GM21528 (cell line): ENCODE measurements at regions not wholly inside any gene's neighbourhood (a gene's known extent, or its start where the extent isn't known, plus 50 kb on each side); places are given as distances from the start of the nearest gene placed in this dataset.
"Not testable (repeated sequence)": the region's sequence is repeated elsewhere in the genome, so short reads cannot be mapped to it uniquely, and the experiment has no call there.

Source experiments
- ATAC-seq: cut with Tn5 transposase; IDR thresholded peaks from one replicate; pipeline ENCODE4 v1.9.1; 2021; ENCODE audit warnings: mild to moderate bottlenecking, moderate library complexity; ENCODE audit not compliant: unreplicated experiment, low FRiP score

DNA sequence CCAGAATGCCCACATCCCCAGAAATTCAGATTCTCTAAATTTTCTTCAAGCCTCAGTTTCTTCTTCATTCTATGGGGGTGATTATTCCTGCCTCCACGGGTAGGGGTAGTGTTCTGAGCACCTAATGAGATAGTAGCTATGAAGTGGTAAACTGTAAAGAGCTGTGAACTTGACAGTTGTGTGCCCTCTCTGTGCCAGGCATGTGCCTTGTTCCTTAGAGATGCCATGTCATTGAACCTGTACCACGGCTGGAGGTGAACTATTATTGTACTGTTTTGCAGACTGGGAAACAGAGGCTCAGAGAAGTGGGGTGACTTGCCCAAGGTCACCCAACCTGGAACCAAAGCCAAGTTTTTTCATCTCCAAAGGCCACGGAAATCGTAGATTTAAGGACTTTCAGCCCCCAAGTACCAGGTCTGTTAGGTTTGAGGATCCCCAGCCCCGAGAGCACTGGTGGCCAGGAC lies 67.7 kb upstream of the SIRPA start:
- ATAC-seq: no peak

GRCh38 chr20:1825938-1826445 lies 69.2 kb upstream of the SIRPA start:
- ATAC-seq: no peak

DNA sequence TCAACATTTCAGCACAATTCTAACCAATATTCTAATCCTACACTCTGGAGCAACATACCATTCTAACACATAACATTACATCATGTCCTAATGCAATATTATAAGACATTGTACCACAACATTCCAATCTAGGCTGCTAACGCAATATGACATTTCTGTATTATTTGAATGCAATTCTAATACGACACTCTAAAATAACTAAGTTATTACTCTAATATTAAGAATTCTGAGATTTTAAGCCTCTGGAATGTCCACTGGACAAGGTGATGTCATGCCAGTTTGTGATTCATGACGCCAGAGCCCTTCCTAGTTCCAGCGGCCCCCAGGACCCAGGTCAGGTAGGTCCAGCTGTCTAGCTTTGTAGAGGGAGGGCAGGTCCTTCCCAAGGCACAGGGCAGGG lies 69.7 kb upstream of the SIRPA start:
- ATAC-seq: no peak

- ATAC-seq: no peak
These were observed 70.4 kb upstream of the SIRPA start for GRCh38 chr20:1824834-1825233.

DNA sequence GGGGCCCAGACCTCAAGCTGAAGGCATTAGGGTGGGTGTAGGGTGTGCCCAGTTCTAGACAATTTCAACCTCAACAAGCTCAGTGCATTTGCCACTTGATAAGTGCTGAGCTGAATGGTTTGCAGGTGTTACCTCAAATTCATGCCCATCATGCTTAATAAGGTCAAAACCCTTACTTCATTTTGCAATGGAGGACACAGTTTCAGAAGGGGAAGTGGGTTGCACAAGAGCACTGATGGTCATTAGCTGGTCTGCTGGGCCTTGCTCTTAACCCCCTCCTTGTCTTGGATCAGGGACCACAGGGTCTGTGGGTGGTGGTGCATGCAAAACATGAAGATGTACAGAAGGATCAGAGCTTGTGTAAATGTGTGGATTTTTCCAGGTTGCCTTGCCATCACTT lies 71.0 kb upstream of the SIRPA start:
- no peak for ATAC-seq

DNA sequence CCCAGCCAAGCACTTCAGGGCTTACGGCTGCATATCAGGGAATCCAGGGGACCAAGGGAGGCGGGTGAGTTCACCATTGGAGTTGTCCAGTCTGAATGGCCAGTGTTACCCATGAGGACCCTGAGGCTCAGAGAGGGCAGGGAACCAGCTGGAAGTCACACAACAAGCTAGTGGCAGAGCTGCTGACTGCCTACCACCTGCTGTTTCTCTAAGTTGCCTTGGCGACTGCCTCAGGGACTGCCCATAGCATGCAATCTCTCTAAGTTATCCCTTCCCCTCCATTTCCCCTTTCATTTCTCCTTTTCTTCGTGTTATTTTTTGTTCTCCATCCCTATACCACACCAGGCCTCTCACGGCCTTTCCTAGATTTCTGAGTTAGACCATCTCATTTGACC lies 71.8 kb upstream of the SIRPA start:
- no peak for ATAC-seq

- ATAC-seq: no peak
These were observed 72.4 kb upstream of the SIRPA start for GRCh38 chr20:1822564-1823449.

DNA sequence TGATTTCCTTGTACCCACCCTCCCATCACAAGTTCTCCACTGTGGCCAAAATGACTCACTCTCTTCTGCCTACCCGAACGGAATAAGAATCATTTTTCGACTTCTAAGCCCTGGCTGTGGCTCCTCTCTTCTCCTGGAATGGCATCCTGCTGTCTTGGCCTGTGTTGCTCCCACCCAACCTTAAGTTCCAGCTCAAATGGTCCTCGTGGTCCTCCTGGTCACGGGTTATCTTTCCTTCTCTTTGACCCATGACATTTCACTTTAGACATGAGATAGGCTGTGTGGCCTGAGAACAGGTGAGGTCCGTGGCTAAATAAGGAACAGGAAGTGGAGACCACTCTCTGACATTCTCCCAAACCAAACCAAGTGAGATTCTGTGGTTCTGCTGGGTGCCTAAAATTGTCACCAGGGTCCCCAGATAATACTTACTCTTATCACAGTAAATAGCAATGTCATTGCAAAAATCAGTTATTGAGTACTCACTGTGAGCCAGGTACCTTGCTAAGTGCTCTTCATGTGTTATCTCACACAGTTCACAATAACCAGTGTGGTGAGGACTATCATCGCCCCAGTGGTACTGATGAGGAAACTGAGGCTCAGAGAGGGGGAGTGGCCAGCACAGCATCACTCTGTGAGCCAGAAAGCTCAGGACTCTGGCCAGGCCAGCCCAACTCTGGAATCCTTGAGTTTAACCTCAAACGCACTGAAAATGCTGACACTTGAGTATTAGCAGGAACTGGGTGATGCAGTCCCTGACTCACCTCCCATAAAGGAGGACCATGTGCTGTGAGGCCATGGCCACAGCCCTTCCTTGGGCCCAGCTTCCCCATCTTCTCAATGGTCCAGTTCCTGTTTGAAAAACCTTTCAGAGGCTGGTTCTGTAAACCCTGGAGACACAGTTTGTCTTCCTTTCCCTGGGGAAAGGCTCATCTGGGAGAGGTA lies 74.8 kb upstream of the SIRPA start:
- ATAC-seq: no peak

GRCh38 chr20:1819311-1820137 lies 75.7 kb upstream of the SIRPA start:
- ATAC-seq: no peak

- no peak for ATAC-seq
These were observed 76.3 kb upstream of the SIRPA start for GRCh38 chr20:1818895-1819294.

DNA sequence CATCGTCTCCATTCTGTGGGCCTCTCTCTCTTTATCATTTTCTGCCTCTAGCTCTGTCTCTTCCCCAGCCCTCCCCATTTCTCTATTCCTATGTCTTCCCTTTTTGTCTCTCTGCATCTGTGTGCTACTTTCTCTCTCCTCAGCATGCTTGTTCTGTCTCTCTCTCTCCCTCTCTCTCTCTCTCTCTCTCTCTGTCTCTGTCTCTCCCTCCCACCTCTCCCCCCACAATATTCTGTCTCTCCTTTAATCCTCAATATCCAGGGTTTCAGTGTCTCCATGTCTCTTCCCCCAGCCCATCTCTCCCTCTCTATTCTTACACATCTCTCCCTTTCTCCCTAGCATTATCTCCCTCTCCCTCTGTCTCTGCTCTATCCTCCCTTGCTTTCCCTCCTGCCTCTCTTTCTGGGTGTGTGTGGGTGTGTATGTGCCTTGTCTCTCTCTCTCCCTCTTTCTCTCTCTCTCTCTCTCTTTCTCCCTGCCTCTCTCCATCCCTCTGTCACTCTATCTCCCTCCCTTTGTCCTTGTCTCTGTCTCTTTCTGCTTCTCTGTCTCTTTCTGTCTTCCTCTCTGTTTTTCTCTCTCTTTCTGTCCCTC lies 76.9 kb upstream of the SIRPA start:
- no peak for ATAC-seq

DNA sequence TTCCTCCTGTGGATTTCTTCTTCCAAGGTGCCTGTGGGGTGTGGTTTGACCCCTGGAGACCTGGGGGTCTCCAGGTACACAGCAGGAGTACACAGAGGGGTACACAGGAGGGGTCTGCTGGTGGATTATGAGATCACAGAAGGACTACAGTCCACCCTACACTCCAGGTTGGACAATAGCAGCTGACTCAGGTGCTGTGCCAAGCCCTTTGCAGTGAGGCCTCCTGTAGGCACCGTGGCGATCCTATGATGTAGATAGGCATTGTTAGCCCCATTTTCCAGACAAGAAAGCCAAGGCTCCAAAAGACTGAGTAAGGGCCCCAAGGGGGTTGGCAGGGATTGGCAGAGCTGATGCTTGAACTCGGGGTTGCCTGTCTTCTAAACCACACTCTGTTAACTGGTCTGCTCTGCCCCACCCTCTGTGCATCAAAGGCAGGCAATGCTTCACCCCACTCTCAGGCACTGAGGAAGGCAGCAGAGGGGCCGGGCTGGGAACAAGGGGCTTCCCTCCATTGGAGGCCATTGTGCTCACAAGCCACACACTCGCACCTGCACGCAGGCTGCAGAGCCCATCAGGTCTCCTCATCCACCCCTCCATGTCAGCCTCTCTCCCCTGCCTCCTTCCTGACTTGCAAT lies 77.5 kb upstream of the SIRPA start:
- no peak for ATAC-seq

- ATAC-seq: no peak
These were observed 78.5 kb upstream of the SIRPA start for GRCh38 chr20:1816384-1817381.

GRCh38 chr20:1815502-1816085 lies 79.6 kb upstream of the SIRPA start:
- ATAC-seq: no peak

GRCh38 chr20:1814861-1815260 lies 80.3 kb upstream of the SIRPA start:
- ATAC-seq: not testable (repeated sequence)

GRCh38 chr20:1813674-1814635 lies 81.3 kb upstream of the SIRPA start:
- ATAC-seq: no peak

- ATAC-seq: no peak
These were observed 82.1 kb upstream of the SIRPA start for GRCh38 chr20:1813101-1813529.
